GM12878 (cell line): ENCODE measurements at regions not wholly inside any gene's neighbourhood (a gene's known extent, or its start where the extent isn't known, plus 50 kb on each side); places are given as distances from the start of the nearest gene placed in this dataset.

Experiments
- ATAC-seq: fragments of 200-7000 bp; cut with Tn5 transposase; 3 replicates; pipeline ENCODE4 v1.9.1; 2020; ENCODE audit warnings: mild to moderate bottlenecking, moderate library complexity
- BruUV-seq: library from RNA; stranded (reverse); fragments of 400-500 nt; replicated peaks from 2 replicates; lab custom pipeline; 2021; lab: Mats Ljungman, UMichigan
- CTCF ChIA-PET: fragments of 300-600 bp; sonication (Branson Sonifier 250); formaldehyde crosslinking; extraction: SDS; loops from one replicate; lab custom pipeline; 2021; ENCODE audit warnings: inconsistent platforms; lab: Yijun Ruan, JAX
- POLR2A ChIA-PET: fragments of 350-600 bp; formaldehyde crosslinking; extraction: SDS; loops from one replicate; lab custom pipeline; 2021; ENCODE audit warnings: inconsistent platforms; lab: Charles Lee
- RAD21 ChIA-PET: fragments of 300-600 bp; sonication (Branson Sonifier 250); formaldehyde crosslinking; loops from one replicate; lab custom pipeline; 2023; ENCODE audit warnings: antibody characterized with exemption; ENCODE audit not compliant: unreplicated experiment; lab: Charles Lee
- SMC1A ChIA-PET: fragments of 300-600 bp; sonication (Branson Sonifier 250); formaldehyde crosslinking; loops from one replicate; lab custom pipeline; 2023; ENCODE audit not compliant: unreplicated experiment, uncharacterized antibody; lab: Charles Lee
- DNase-seq: peaks from one replicate; pipeline ENCODE4 v3.0.0-alpha.2; 2011; ENCODE audit warnings: low read depth, low spot score
- FAIRE-seq: peaks from 3 replicates; lab custom pipeline; 2011; peaks lifted over from hg19 to GRCh38; lab: Jason Lieb, UNC
- H2AFZ ChIP-seq: 2 replicates; pipeline ENCODE4 v1.6.0; 2011; ENCODE audit warnings: low read depth, low read length, control low read depth; ENCODE audit not compliant: control insufficient read depth
- H3K27ac ChIP-seq: 2 replicates; pipeline ENCODE4 v1.5.1; 2011; ENCODE audit warnings: control low read depth; ENCODE audit not compliant: control insufficient read depth, insufficient read depth
- H3K27me3 ChIP-seq, 2 experiments: replicated peaks in 1 of 2; 2 replicates each; pipeline versions ENCODE4 v1.6.0 to v1.6.1; 2011; ENCODE audit warnings: low read length in 1 of 2; ENCODE audit not compliant: control insufficient read depth in 2 of 2, insufficient read depth in 2 of 2
- H3K36me3 ChIP-seq, 2 experiments: 2 replicates each; pipeline ENCODE4 v1.5.1; 2011; ENCODE audit warnings: low read length in 1 of 2; ENCODE audit not compliant: control insufficient read depth in 2 of 2, insufficient read depth in 2 of 2
- H3K4me1 ChIP-seq: 2 replicates; pipeline ENCODE4 v1.6.1; 2011; ENCODE audit warnings: mild to moderate bottlenecking, low read length, moderate library complexity, mixed read lengths; ENCODE audit not compliant: control insufficient read depth, insufficient read depth
- H3K4me2 ChIP-seq: 2 replicates; pipeline ENCODE4 v1.6.0; 2011; ENCODE audit warnings: control low read depth; ENCODE audit not compliant: control insufficient read depth, insufficient read depth
- H3K4me3 ChIP-seq: fragments of 200-600 bp; sonication (generic); 2 replicates; pipeline ENCODE4 v1.5.1; 2016
- H3K79me2 ChIP-seq: 2 replicates; pipeline ENCODE4 v1.6.0; 2011; ENCODE audit warnings: low read length; ENCODE audit not compliant: control insufficient read depth, insufficient read depth
- H3K9ac ChIP-seq: 2 replicates; pipeline ENCODE4 v1.8.0; 2011; ENCODE audit warnings: low read length, control low read depth, mixed read lengths; ENCODE audit not compliant: control insufficient read depth, insufficient read depth
- H3K9me3 ChIP-seq: replicated peaks from 3 replicates; pipeline ENCODE4 v1.5.1; 2011; ENCODE audit warnings: mild to moderate bottlenecking, low read length; ENCODE audit not compliant: control insufficient read depth, insufficient read depth
- H4K20me1 ChIP-seq: 2 replicates; pipeline ENCODE4 v1.6.0; 2011; ENCODE audit not compliant: control insufficient read depth, insufficient read depth
- BCL11A ChIP-seq: IDR thresholded peaks from 2 replicates; pipeline ENCODE4 v1.6.1; 2011; ENCODE audit warnings: low read depth, low read length
- CBX5 ChIP-seq: sonication (generic); IDR thresholded peaks from 2 replicates; pipeline ENCODE4 v1.6.1; 2016; ENCODE audit warnings: low read depth, moderate library complexity, mild to moderate bottlenecking, inconsistent platforms
- CREB1 ChIP-seq: IDR thresholded peaks from 2 replicates; pipeline ENCODE4 v1.6.1; 2012; ENCODE audit warnings: low read depth, mild to moderate bottlenecking, inconsistent platforms
- ESRRA ChIP-seq: IDR thresholded peaks from 2 replicates; pipeline ENCODE4 v1.6.1; 2012; ENCODE audit warnings: mild to moderate bottlenecking, low read length, improper control_type of control experiment
- MTA3 ChIP-seq: IDR thresholded peaks from 2 replicates; pipeline ENCODE4 v1.6.1; 2012; ENCODE audit warnings: low read length, inconsistent platforms, borderline replicate concordance
- MYC ChIP-seq: IDR thresholded peaks from 2 replicates; pipeline ENCODE4 v1.6.1; 2011; ENCODE audit warnings: mild to moderate bottlenecking, low read length, moderate library complexity, inconsistent platforms; ENCODE audit not compliant: insufficient read depth, insufficient replicate concordance, insufficient read length, severe bottlenecking
- NFIC ChIP-seq: IDR thresholded peaks from 2 replicates; pipeline ENCODE4 v1.6.1; 2012; ENCODE audit warnings: low read depth, mild to moderate bottlenecking, inconsistent platforms, low read length, moderate library complexity
- NRF1 ChIP-seq: conservative IDR thresholded peaks from 2 replicates; pipeline ENCODE4 v1.6.1; 2011; ENCODE audit warnings: mild to moderate bottlenecking, low read depth, low read length, improper control_type of control experiment
- POLR2A ChIP-seq: IDR thresholded peaks from 2 replicates; pipeline ENCODE4 v1.6.1; 2011; ENCODE audit warnings: low read depth, mild to moderate bottlenecking, low read length
- SIN3A ChIP-seq: IDR thresholded peaks from 2 replicates; pipeline ENCODE4 v1.6.1; 2012; ENCODE audit warnings: low read depth, low read length, improper control_type of control experiment
- SPI1 ChIP-seq: IDR thresholded peaks from 2 replicates; pipeline ENCODE4 v1.6.1; 2011; ENCODE audit warnings: low read depth, mild to moderate bottlenecking, low read length, moderate library complexity, borderline replicate concordance; ENCODE audit not compliant: insufficient read depth
- SUZ12 ChIP-seq: fragments of 200-600 bp; sonication (generic); IDR thresholded peaks from one replicate; pipeline ENCODE4 v1.6.1; 2018; ENCODE audit warnings: antibody characterized with exemption, mild to moderate bottlenecking; ENCODE audit not compliant: unreplicated experiment
- TAF1 ChIP-seq: IDR thresholded peaks from 2 replicates; pipeline ENCODE4 v1.6.1; 2011; ENCODE audit warnings: mild to moderate bottlenecking, low read depth, low read length, borderline replicate concordance
- TCF7 ChIP-seq: IDR thresholded peaks from 2 replicates; pipeline ENCODE4 v1.6.1; 2014; ENCODE audit warnings: antibody characterized with exemption, borderline replicate concordance
- YY1 ChIP-seq: IDR thresholded peaks from 2 replicates; pipeline ENCODE4 v1.6.1; 2011; ENCODE audit warnings: low read depth, mild to moderate bottlenecking, low read length
- WGBS: methylation state at CpG from one replicate; pipeline ENCODE4 v1.1.6; 2016; ENCODE audit warnings: low lambda C conversion rate; ENCODE audit not compliant: insufficient replicate concordance, insufficient coverage; ENCODE audit errors: missing lambda C conversion rate; 5-methylcytosine and 5-hydroxymethylcytosine counted together
- in situ Hi-C: fragments of 300-500 bp; cut with MboI; formaldehyde crosslinking; loops from 9 replicates; pipeline ENCODE4 v1.14.3; 2018; ENCODE audit warnings: mixed read lengths
- intact Hi-C: fragments of 100-400 bp; cut with micrococcal nuclease; formaldehyde crosslinking; loops from one replicate; pipeline ENCODE4 v1.14.2; 2022; ENCODE audit not compliant: unreplicated experiment
- TF ChIP-seq, protein P1 (sequence below): IDR thresholded peaks from 2 replicates; pipeline ENCODE4 v1.6.1; 2011; ENCODE audit warnings: low read depth, low read length, improper control_type of control experiment, borderline replicate concordance
- TF ChIP-seq, protein P2 (sequence below): fragments of 450-650 bp; IDR thresholded peaks from 2 replicates; pipeline ENCODE4 v1.6.1; 2018; ENCODE audit warnings: mild to moderate bottlenecking, low read depth, moderate library complexity; ENCODE audit not compliant: partially characterized antibody

DNA sequence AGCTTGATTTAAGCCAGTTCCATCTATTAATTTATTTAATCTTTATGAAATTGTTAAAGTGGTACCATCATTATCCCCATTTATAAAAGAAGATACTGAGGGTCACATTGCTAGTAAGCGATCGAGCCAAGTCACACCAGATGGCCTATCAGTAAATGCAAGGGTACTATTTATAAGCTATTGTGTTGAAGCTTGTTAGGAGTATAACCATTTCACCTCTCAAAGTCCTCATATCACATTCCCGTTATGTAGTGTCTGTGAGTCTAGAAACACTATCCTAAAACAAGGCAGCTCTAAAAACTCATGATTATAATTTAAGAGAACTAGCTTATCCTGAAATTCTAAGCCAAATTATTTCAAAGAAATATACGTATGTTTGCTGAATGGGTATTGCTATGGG is 1161.8 kb downstream of the EFNA5 start:
- SMC1A ChIA-PET = no interaction called here
- 22% methylated on average over 4 of the region's 4 CpGs for WGBS
- CTCF ChIA-PET = interaction anchor here (0.7 kb wide), 1 partner anchor 1709 kb away, joined by 4 read pairs; no protein-coding TSS in a partner anchor
- Histone ChIP-seq H3K9me3 (no peaks in the 10 kb centered on the region), H3K36me3 (no peaks in the 10 kb centered on the region), H2AFZ (no peak overlapping the region), H4K20me1 (no peaks in the 10 kb centered on the region), H3K79me2 (no peaks in the 10 kb centered on the region), H3K4me3 (no peak overlapping the region), H3K4me2 (no peak overlapping the region), H3K27me3 (no peaks in the 10 kb centered on the region), H3K27ac (no peak overlapping the region), H3K4me1 (no peaks in the 10 kb centered on the region), H3K9ac (no peak overlapping the region)
- BruUV-seq = no TSS peak
- TF ChIP-seq NRF1 = no peak
- no peak for TF ChIP-seq BCL11A
- TF ChIP-seq SPI1 = no peak
- no peak for TF ChIP-seq TAF1
- TF ChIP-seq MYC = no peak
- TF ChIP-seq TCF7 = no peak
- no peak for TF ChIP-seq CBX5
- TF ChIP-seq, protein P1, sequence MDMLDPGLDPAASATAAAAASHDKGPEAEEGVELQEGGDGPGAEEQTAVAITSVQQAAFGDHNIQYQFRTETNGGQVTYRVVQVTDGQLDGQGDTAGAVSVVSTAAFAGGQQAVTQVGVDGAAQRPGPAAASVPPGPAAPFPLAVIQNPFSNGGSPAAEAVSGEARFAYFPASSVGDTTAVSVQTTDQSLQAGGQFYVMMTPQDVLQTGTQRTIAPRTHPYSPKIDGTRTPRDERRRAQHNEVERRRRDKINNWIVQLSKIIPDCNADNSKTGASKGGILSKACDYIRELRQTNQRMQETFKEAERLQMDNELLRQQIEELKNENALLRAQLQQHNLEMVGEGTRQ = no peak
- FAIRE-seq (no peak), DNase-seq (no peak), ATAC-seq (no peak)
- POLR2A ChIA-PET = no interaction called here
- RAD21 ChIA-PET = no interaction called here
- in situ Hi-C loops = no loop called here
- intact Hi-C loops = no loop called here

DNA sequence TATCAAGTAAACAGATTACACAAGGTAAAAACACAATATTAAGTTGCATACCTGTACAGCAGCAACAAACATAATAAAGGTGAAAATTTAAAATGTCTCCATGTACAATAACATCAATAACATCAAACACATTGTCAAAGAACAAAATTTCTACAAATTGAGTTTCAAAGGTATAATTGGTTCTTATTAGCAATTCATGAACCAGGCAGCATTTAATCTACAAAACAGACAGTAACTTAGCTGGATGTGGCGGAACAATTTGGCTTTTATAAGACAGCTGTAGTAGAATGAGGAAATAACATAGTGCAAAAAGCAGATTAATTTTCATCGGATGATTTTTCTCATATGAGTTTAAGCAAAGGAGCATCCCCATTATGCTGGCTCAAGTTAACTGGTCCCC is 1176.8 kb downstream of the EFNA5 start:
- in situ Hi-C loops = no loop called here
- no peaks in the 10 kb centered on the region for H3K9me3 ChIP-seq
- H3K27me3 ChIP-seq = no peaks in the 10 kb centered on the region
- POLR2A ChIA-PET = no interaction called here
- H4K20me1 ChIP-seq = no peaks in the 10 kb centered on the region
- H2AFZ ChIP-seq = no peak overlapping the region
- no peak overlapping the region for H3K27ac ChIP-seq
- SMC1A ChIA-PET = no interaction called here
- intact Hi-C loops = no loop called here
- ATAC-seq = no peak
- CTCF ChIA-PET = no interaction called here
- no peaks in the 10 kb centered on the region for H3K36me3 ChIP-seq
- H3K4me2 ChIP-seq = no peak overlapping the region
- no peaks in the 10 kb centered on the region for H3K4me1 ChIP-seq
- no peak overlapping the region for H3K9ac ChIP-seq
- no peaks in the 10 kb centered on the region for H3K79me2 ChIP-seq
- no peak for DNase-seq
- no peak for FAIRE-seq
- RAD21 ChIA-PET = no interaction called here
- H3K4me3 ChIP-seq = no peak overlapping the region
- no TSS peak for BruUV-seq
- 28% methylated on average over 2 of the region's 2 CpGs for WGBS
- TF ChIP-seq NFIC (no peak), ESRRA (no peak), CREB1 (no peak), POLR2A (no peak), YY1 (no peak), SIN3A (no peak), MTA3 (no peak), SUZ12 (no peak)
- TF ChIP-seq, protein P2, sequence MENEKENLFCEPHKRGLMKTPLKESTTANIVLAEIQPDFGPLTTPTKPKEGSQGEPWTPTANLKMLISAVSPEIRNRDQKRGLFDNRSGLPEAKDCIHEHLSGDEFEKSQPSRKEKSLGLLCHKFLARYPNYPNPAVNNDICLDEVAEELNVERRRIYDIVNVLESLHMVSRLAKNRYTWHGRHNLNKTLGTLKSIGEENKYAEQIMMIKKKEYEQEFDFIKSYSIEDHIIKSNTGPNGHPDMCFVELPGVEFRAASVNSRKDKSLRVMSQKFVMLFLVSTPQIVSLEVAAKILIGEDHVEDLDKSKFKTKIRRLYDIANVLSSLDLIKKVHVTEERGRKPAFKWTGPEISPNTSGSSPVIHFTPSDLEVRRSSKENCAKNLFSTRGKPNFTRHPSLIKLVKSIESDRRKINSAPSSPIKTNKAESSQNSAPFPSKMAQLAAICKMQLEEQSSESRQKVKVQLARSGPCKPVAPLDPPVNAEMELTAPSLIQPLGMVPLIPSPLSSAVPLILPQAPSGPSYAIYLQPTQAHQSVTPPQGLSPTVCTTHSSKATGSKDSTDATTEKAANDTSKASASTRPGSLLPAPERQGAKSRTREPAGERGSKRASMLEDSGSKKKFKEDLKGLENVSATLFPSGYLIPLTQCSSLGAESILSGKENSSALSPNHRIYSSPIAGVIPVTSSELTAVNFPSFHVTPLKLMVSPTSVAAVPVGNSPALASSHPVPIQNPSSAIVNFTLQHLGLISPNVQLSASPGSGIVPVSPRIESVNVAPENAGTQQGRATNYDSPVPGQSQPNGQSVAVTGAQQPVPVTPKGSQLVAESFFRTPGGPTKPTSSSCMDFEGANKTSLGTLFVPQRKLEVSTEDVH = no peak
